VCaP (cell line): ENCODE measurements at regions not wholly inside any gene's neighbourhood (a gene's known extent, or its start where the extent isn't known, plus 50 kb on each side); places are given as distances from the start of the nearest gene placed in this dataset.

Experiments
- H3K27ac ChIP-seq: fragments of 450-650 bp; 2 replicates; pipeline ENCODE4 v1.5.1; 2017
- TF ChIP-seq, protein P1 (sequence below): fragments of 450-650 bp; conservative IDR thresholded peaks from 2 replicates; pipeline ENCODE4 v1.5.1; 2017; ENCODE audit warnings: mild to moderate bottlenecking, moderate library complexity

DNA sequence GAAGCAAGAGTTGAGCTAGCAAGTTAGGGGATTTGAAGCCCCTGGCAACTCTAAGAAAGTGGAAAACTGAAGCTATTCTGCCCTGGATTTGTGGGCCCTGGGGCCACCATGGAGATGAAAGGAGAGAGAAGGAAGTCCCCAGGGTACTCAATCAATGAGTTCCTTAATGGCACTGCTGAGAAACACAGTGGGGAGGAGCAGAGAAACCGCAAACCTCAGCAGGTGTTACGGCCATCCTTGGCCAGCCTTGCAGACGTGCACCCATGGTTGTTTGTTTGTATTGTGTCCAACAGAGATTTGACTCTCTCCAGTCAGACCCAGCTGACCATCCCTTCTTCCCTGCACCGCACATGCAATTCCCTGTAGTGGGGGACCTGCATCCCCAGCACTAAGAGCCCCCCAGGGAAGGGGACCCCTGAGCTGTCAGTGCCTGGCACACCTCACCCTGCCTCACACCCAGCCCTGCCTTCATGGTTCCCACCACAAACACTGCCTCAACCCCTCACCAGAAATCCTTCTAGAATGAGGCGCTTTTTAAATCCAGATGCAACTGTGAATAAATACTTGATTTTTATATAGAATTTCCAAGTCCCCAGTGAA lies 255.3 kb downstream of the SH3BP4 start:
- TF ChIP-seq, protein P1, sequence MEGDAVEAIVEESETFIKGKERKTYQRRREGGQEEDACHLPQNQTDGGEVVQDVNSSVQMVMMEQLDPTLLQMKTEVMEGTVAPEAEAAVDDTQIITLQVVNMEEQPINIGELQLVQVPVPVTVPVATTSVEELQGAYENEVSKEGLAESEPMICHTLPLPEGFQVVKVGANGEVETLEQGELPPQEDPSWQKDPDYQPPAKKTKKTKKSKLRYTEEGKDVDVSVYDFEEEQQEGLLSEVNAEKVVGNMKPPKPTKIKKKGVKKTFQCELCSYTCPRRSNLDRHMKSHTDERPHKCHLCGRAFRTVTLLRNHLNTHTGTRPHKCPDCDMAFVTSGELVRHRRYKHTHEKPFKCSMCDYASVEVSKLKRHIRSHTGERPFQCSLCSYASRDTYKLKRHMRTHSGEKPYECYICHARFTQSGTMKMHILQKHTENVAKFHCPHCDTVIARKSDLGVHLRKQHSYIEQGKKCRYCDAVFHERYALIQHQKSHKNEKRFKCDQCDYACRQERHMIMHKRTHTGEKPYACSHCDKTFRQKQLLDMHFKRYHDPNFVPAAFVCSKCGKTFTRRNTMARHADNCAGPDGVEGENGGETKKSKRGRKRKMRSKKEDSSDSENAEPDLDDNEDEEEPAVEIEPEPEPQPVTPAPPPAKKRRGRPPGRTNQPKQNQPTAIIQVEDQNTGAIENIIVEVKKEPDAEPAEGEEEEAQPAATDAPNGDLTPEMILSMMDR, result no peak
- no peak overlapping the region for H3K27ac ChIP-seq

DNA sequence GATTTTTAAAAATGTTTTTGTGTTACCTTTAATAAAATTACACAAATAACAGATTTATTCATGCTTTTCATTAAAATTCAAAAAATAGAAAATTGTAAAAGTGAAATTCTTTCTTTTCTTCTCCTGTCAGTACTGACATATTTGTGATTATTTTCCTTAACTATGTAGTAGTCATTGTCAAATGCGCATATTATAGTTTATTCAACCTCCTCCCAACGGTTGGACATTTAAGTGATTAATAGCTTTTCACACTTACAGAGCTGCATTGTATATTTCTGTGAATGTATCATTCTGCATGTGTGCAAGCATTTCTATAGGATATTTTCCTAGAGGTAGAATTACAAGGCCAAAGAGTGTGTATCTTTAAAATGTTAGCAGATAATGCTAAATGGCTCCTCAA lies 259.2 kb downstream of the SH3BP4 start:
- TF ChIP-seq, protein P1, result no peak

DNA sequence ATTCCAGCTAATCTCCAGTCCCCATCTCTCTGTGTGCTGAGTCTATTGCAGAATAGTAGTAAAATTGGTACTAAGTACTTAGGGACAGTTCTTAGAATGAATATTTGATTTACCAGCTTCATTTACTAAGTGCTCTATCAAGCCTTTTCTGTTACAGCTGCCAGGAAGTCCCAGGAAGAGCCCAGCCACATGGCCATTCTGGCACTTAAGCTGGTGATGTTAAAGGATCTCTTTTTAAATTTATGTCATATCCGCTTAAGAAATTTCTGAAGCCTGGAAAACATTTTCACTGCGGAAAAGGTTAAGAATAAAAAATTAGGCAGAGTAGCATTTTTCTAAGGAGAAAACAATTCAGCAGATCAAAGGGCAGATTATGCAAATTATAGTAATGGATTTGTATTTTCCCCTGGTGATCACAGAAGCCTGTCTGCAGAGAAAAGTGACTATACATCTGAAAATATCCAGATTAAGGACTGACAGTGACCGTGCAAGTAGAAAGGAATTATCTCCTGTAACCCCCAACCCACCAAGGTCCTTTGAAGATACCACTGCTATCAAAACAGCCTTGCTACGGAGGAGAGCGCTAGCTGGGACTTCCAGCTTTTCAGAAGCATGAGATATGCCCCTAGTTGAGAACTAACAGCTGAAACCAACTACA lies 260.8 kb downstream of the SH3BP4 start:
- TF ChIP-seq, protein P1, result no peak
- H3K27ac ChIP-seq, result no peak overlapping the region

More for the DNA sequence above, 259.2 kb downstream of the SH3BP4 start:
- H3K27ac ChIP-seq, result no peak overlapping the region

DNA sequence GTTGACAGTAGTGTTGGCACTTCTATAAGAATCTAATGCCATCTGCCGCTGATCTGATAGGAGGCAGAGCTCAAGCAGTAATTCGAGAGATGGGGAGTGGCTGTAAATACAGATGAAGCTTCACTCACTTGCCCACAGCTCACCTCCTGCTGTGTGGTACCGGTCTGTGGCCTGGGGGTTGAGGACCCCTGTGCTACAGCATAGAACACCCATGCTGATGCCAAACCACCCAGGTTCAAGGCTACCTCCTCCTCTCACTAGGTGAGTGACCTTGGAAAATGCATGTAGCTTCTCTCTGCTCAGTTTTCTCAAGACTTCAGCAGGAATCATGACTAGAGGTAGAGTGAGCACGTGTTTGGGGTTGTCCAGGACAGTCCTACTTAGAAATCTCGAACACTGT lies 263.4 kb downstream of the SH3BP4 start:
- no peak overlapping the region for H3K27ac ChIP-seq
- TF ChIP-seq, protein P1, result no peak

DNA sequence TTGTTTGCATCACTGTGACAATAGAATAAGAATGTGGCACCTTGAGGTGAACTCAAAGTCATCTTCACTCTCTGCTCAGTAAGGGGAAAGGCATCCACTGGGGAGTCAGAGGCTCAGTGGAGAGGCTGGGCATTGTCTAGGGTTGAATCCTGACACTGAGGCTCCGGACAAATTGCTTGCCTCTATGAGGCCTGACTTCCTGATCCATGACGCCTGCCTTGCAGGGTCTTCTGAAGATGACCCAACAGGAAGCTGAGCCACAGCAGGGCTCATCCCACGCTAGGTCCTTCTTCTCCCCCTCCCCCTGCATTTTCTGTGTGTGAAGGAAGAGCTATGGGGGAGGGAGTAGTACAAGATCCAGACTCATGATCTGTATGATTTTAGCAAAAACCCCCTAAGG lies 265.1 kb downstream of the SH3BP4 start:
- H3K27ac ChIP-seq, result no peak overlapping the region
- TF ChIP-seq, protein P1, result no peak

DNA sequence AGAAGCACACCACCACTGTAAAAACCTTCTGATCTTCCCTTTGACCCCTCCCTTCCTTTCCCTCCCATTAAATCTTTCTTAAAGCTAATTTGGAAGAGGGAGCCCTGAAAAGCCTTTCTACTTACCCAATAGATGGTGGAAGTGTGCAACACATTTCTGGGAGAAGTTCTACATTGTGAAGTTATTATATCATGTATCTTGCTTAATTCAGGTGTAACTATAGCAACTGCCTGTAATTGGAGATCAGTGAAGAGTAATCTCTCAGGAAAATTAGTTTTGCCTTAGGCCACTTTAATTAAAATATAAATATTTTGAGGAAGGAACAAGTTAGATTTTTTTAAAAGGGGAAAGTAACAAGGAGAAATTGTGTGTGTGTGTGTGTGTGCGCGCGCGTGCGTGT lies 266.0 kb downstream of the SH3BP4 start:
- H3K27ac ChIP-seq, result no peak overlapping the region

DNA sequence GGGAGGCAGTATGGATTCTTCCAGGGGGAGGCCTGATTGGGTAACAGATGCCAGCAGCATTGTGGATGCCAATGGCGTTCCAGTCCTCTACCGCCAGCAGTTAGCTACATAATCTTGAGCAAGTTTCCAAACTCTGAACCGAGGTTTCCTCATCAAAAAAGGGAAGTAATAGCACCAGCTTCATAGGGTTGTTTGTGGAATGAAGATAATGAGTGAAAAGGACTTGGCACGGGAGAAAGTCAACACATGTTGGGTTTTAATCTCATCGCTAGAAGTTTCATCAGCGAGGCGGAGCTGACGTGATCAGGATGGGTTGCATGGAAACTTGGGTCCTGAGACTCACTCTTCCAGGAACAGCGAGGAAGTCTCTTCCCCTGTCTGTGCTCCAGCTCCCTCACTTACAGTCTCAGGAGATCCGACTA lies 266.7 kb downstream of the SH3BP4 start:
- no peak overlapping the region for H3K27ac ChIP-seq
- TF ChIP-seq, protein P1, result no peak

More for the DNA sequence above, 266.0 kb downstream of the SH3BP4 start:
- TF ChIP-seq, protein P1, result no peak
